ENCODE measurements at regions not wholly inside any gene's neighbourhood (a gene's known extent, or its start where the extent isn't known, plus 50 kb on each side); places are given as distances from the start of the nearest gene placed in this dataset.

GRCh38 chr9:107650321-107650720 lies 160.8 kb upstream of the KLF4 start:
- no peaks in the 10 kb centered on the region for H3K27me3 ChIP-seq (ENCODE audit: control insufficient read depth, insufficient read depth, low read length)
- no peak overlapping the region for H3K9ac ChIP-seq (ENCODE audit: low read depth, low read length)
- no peak overlapping the region for H3K27ac ChIP-seq (ENCODE audit: low read depth, low read length)
- H3K4me1 ChIP-seq (ENCODE audit: control insufficient read depth, insufficient read depth, low read length): no peaks in the 10 kb centered on the region
- no peaks in the 10 kb centered on the region for H3K9me3 ChIP-seq (ENCODE audit: control insufficient read depth, insufficient read depth, low read length)
- no peak overlapping the region for H3K4me3 ChIP-seq (ENCODE audit: low read depth, low read length)
- H3K36me3 ChIP-seq (ENCODE audit: control insufficient read depth, insufficient read depth, low read length): no peaks in the 10 kb centered on the region

GRCh38 chr9:107648153-107648715 lies 158.7 kb upstream of the KLF4 start:
- no peak overlapping the region for H3K9ac ChIP-seq (ENCODE audit: low read depth, low read length)
- H3K27me3 ChIP-seq (ENCODE audit: control insufficient read depth, insufficient read depth, low read length): no peaks in the 10 kb centered on the region
- H3K27ac ChIP-seq (ENCODE audit: low read depth, low read length): no peak overlapping the region
- H3K9me3 ChIP-seq (ENCODE audit: control insufficient read depth, insufficient read depth, low read length): no peaks in the 10 kb centered on the region
- no peaks in the 10 kb centered on the region for H3K36me3 ChIP-seq (ENCODE audit: control insufficient read depth, insufficient read depth, low read length)
- no peaks in the 10 kb centered on the region for H3K4me1 ChIP-seq (ENCODE audit: control insufficient read depth, insufficient read depth, low read length)
- H3K4me3 ChIP-seq (ENCODE audit: low read depth, low read length): no peak overlapping the region

GRCh38 chr9:107647611-107648010 lies 158.0 kb upstream of the KLF4 start:
- Histone ChIP-seq H3K27ac (ENCODE audit: low read depth, low read length) (no peak overlapping the region), H3K36me3 (ENCODE audit: control insufficient read depth, insufficient read depth, low read length) (no peaks in the 10 kb centered on the region), H3K4me3 (ENCODE audit: low read depth, low read length) (no peak overlapping the region), H3K27me3 (ENCODE audit: control insufficient read depth, insufficient read depth, low read length) (no peaks in the 10 kb centered on the region), H3K4me1 (ENCODE audit: control insufficient read depth, insufficient read depth, low read length) (no peaks in the 10 kb centered on the region), H3K9me3 (ENCODE audit: control insufficient read depth, insufficient read depth, low read length) (no peaks in the 10 kb centered on the region), H3K9ac (ENCODE audit: low read depth, low read length) (no peak overlapping the region)

- no peaks in the 10 kb centered on the region for H3K27me3 ChIP-seq (ENCODE audit: control insufficient read depth, insufficient read depth, low read length)
- no peaks in the 10 kb centered on the region for H3K9me3 ChIP-seq (ENCODE audit: control insufficient read depth, insufficient read depth, low read length)
- H3K27ac ChIP-seq (ENCODE audit: low read depth, low read length): no peak overlapping the region
- H3K4me1 ChIP-seq (ENCODE audit: control insufficient read depth, insufficient read depth, low read length): no peaks in the 10 kb centered on the region
- H3K9ac ChIP-seq (ENCODE audit: low read depth, low read length): no peak overlapping the region
- no peak overlapping the region for H3K4me3 ChIP-seq (ENCODE audit: low read depth, low read length)
- H3K36me3 ChIP-seq (ENCODE audit: control insufficient read depth, insufficient read depth, low read length): no peaks in the 10 kb centered on the region
These were observed 157.6 kb upstream of the KLF4 start for GRCh38 chr9:107647141-107647540.

- Histone ChIP-seq H3K9ac (ENCODE audit: low read depth, low read length) (no peak overlapping the region), H3K27me3 (ENCODE audit: control insufficient read depth, insufficient read depth, low read length) (no peaks in the 10 kb centered on the region)
These were observed 155.9 kb upstream of the KLF4 start for GRCh38 chr9:107645464-107645833.

GRCh38 chr9:107644733-107645463 lies 155.3 kb upstream of the KLF4 start:
- H3K4me3 ChIP-seq (ENCODE audit: low read depth, low read length): no peak overlapping the region
- H3K9ac ChIP-seq (ENCODE audit: low read depth, low read length): no peak overlapping the region
- H3K27ac ChIP-seq (ENCODE audit: low read depth, low read length): no peak overlapping the region
- no peaks in the 10 kb centered on the region for H3K36me3 ChIP-seq (ENCODE audit: control insufficient read depth, insufficient read depth, low read length)
- no peaks in the 10 kb centered on the region for H3K27me3 ChIP-seq (ENCODE audit: control insufficient read depth, insufficient read depth, low read length)
- no peaks in the 10 kb centered on the region for H3K4me1 ChIP-seq (ENCODE audit: control insufficient read depth, insufficient read depth, low read length)
- no peaks in the 10 kb centered on the region for H3K9me3 ChIP-seq (ENCODE audit: control insufficient read depth, insufficient read depth, low read length)

More at GRCh38 chr9:107645464-107645833, 155.9 kb upstream of the KLF4 start:
- no peaks in the 10 kb centered on the region for H3K4me1 ChIP-seq (ENCODE audit: control insufficient read depth, insufficient read depth, low read length)
- no peaks in the 10 kb centered on the region for H3K9me3 ChIP-seq (ENCODE audit: control insufficient read depth, insufficient read depth, low read length)
- H3K27ac ChIP-seq (ENCODE audit: low read depth, low read length): no peak overlapping the region
- no peaks in the 10 kb centered on the region for H3K36me3 ChIP-seq (ENCODE audit: control insufficient read depth, insufficient read depth, low read length)
- H3K4me3 ChIP-seq (ENCODE audit: low read depth, low read length): no peak overlapping the region

- no peak overlapping the region for H3K4me3 ChIP-seq (ENCODE audit: low read depth, low read length)
- peaks cover 19% of the 10 kb centered on the region for H3K27me3 ChIP-seq (ENCODE audit: control insufficient read depth, insufficient read depth, low read length)
- no peak overlapping the region for H3K27ac ChIP-seq (ENCODE audit: low read depth, low read length)
- H3K9me3 ChIP-seq (ENCODE audit: control insufficient read depth, insufficient read depth, low read length): no peaks in the 10 kb centered on the region
- no peak overlapping the region for H3K9ac ChIP-seq (ENCODE audit: low read depth, low read length)
- H3K36me3 ChIP-seq (ENCODE audit: control insufficient read depth, insufficient read depth, low read length): no peaks in the 10 kb centered on the region
- H3K4me1 ChIP-seq (ENCODE audit: control insufficient read depth, insufficient read depth, low read length): peaks cover 17% of the 10 kb centered on the region
These were observed 149.9 kb upstream of the KLF4 start for GRCh38 chr9:107639426-107639825.

- H3K9ac ChIP-seq (ENCODE audit: low read depth, low read length): no peak overlapping the region
- peaks cover 19% of the 10 kb centered on the region for H3K27me3 ChIP-seq (ENCODE audit: control insufficient read depth, insufficient read depth, low read length)
- no peak overlapping the region for H3K27ac ChIP-seq (ENCODE audit: low read depth, low read length)
These were observed 149.1 kb upstream of the KLF4 start for GRCh38 chr9:107638521-107639310.

GRCh38 chr9:107637421-107638420 lies 148.2 kb upstream of the KLF4 start:
- no peaks in the 10 kb centered on the region for H3K36me3 ChIP-seq (ENCODE audit: control insufficient read depth, insufficient read depth, low read length)
- peaks cover 19% of the 10 kb centered on the region for H3K27me3 ChIP-seq (ENCODE audit: control insufficient read depth, insufficient read depth, low read length)
- peak overlapping the region; percentile 64 for H3K9ac ChIP-seq (ENCODE audit: low read depth, low read length)
- peaks cover 30% of the 10 kb centered on the region for H3K4me1 ChIP-seq (ENCODE audit: control insufficient read depth, insufficient read depth, low read length)
- peak overlapping the region; percentile 65 for H3K4me3 ChIP-seq (ENCODE audit: low read depth, low read length)
- no peak overlapping the region for H3K27ac ChIP-seq (ENCODE audit: low read depth, low read length)
- no peaks in the 10 kb centered on the region for H3K9me3 ChIP-seq (ENCODE audit: control insufficient read depth, insufficient read depth, low read length)

More at GRCh38 chr9:107638521-107639310, 149.1 kb upstream of the KLF4 start:
- Histone ChIP-seq H3K36me3 (ENCODE audit: control insufficient read depth, insufficient read depth, low read length) (no peaks in the 10 kb centered on the region), H3K9me3 (ENCODE audit: control insufficient read depth, insufficient read depth, low read length) (no peaks in the 10 kb centered on the region), H3K4me1 (ENCODE audit: control insufficient read depth, insufficient read depth, low read length) (peaks cover 20% of the 10 kb centered on the region), H3K4me3 (ENCODE audit: low read depth, low read length) (no peak overlapping the region)

GRCh38 chr9:107636571-107637381 lies 147.2 kb upstream of the KLF4 start:
- Histone ChIP-seq H3K36me3 (ENCODE audit: control insufficient read depth, insufficient read depth, low read length) (no peaks in the 10 kb centered on the region), H3K27me3 (ENCODE audit: control insufficient read depth, insufficient read depth, low read length) (peaks cover 19% of the 10 kb centered on the region), H3K9ac (ENCODE audit: low read depth, low read length) (peak overlapping the region; percentile 52; the same call in 1 of the 2 replicates), H3K9me3 (ENCODE audit: control insufficient read depth, insufficient read depth, low read length) (no peaks in the 10 kb centered on the region), H3K27ac (ENCODE audit: low read depth, low read length) (no peak overlapping the region), H3K4me1 (ENCODE audit: control insufficient read depth, insufficient read depth, low read length) (peaks cover 38% of the 10 kb centered on the region), H3K4me3 (ENCODE audit: low read depth, low read length) (peak overlapping the region; percentile 65)

All from HUES48 (cell line).